Brain pericyte (primary cell): ENCODE measurements at regions not wholly inside any gene's neighbourhood (a gene's known extent, or its start where the extent isn't known, plus 50 kb on each side); places are given as distances from the start of the nearest gene placed in this dataset.

Experiments used
- DNase-seq: peaks from one replicate; pipeline ENCODE4 v3.0.0-alpha.2; 2012; ENCODE audit warnings: low read depth, low spot score

GRCh38 chr5:52392321-52392720, 395.4 kb upstream of the ITGA1 start:
- no peak for DNase-seq

- no peak for DNase-seq
These were observed 377.9 kb upstream of the ITGA1 start for GRCh38 chr5:52409835-52410234.

- DNase-seq, result no peak
These were observed 368.4 kb upstream of the ITGA1 start for GRCh38 chr5:52419357-52419756.

- no peak for DNase-seq
These were observed 360.1 kb upstream of the ITGA1 start for GRCh38 chr5:52427615-52428014.

GRCh38 chr5:52428977-52429489, 358.7 kb upstream of the ITGA1 start:
- DNase-seq, result no peak

GRCh38 chr5:52441768-52442167, 345.9 kb upstream of the ITGA1 start:
- DNase-seq, result no peak

- DNase-seq, result no peak
These were observed 344.5 kb upstream of the ITGA1 start for GRCh38 chr5:52443187-52443586.

GRCh38 chr5:52448111-52448510, 339.6 kb upstream of the ITGA1 start:
- no peak for DNase-seq

GRCh38 chr5:52449516-52449915, 338.2 kb upstream of the ITGA1 start:
- DNase-seq, result no peak

GRCh38 chr5:52452098-52452497, 335.6 kb upstream of the ITGA1 start:
- no peak for DNase-seq

- no peak for DNase-seq
These were observed 334.5 kb upstream of the ITGA1 start for GRCh38 chr5:52453176-52453575.

GRCh38 chr5:52455920-52456319, 331.8 kb upstream of the ITGA1 start:
- no peak for DNase-seq

- no peak for DNase-seq
These were observed 329.9 kb upstream of the ITGA1 start for GRCh38 chr5:52457810-52458209.

GRCh38 chr5:52466113-52466512, 321.6 kb upstream of the ITGA1 start:
- DNase-seq, result no peak

- DNase-seq, result no peak
These were observed 320.8 kb upstream of the ITGA1 start for GRCh38 chr5:52466749-52467520.

- no peak for DNase-seq
These were observed 318.7 kb upstream of the ITGA1 start for GRCh38 chr5:52468976-52469375.

- no peak for DNase-seq
These were observed 318.3 kb upstream of the ITGA1 start for GRCh38 chr5:52469420-52469819.

GRCh38 chr5:52469835-52470234, 317.9 kb upstream of the ITGA1 start:
- no peak for DNase-seq

GRCh38 chr5:52476346-52476745, 311.4 kb upstream of the ITGA1 start:
- no peak for DNase-seq

GRCh38 chr5:52481201-52481600, 306.5 kb upstream of the ITGA1 start:
- DNase-seq, result no peak

- DNase-seq, result no peak
These were observed 305.9 kb upstream of the ITGA1 start for GRCh38 chr5:52481851-52482250.

- DNase-seq, result no peak
These were observed 296.5 kb upstream of the ITGA1 start for GRCh38 chr5:52491071-52491787.

- DNase-seq, result no peak
These were observed 295.9 kb upstream of the ITGA1 start for GRCh38 chr5:52491818-52492217.
